Testis (tissue), 2 donors: ENCODE measurements at regions not wholly inside any gene's neighbourhood (a gene's known extent, or its start where the extent isn't known, plus 50 kb on each side); places are given as distances from the start of the nearest gene placed in this dataset.
A peak's percentile ranks its signal among the peaks of the same experiment; 100 is the strongest.

ENCODE experiments used
- DNase-seq: peaks from one replicate; pipeline ENCODE4 v3.0.0-alpha.2; 2019
- H3K27ac ChIP-seq, 2 donors: fragments of 200-600 bp; sonication (generic); one replicate each; pipeline ENCODE4 v1.5.1; 2019
- H3K27me3 ChIP-seq: fragments of 200-600 bp; sonication (generic); one replicate; pipeline ENCODE4 v1.5.1; 2019
- H3K36me3 ChIP-seq: fragments of 200-600 bp; sonication (generic); one replicate; pipeline ENCODE4 v1.5.1; 2017; ENCODE audit warnings: low read depth; ENCODE audit errors: missing control alignments
- H3K4me1 ChIP-seq: fragments of 200-600 bp; sonication (generic); one replicate; pipeline ENCODE4 v1.5.1; 2019
- H3K4me3 ChIP-seq, 2 donors: fragments of 200-600 bp; sonication (generic); one replicate each; pipeline ENCODE4 v1.5.1; 2017 to 2019
- H3K9me3 ChIP-seq: fragments of 200-600 bp; sonication (generic); one replicate; pipeline ENCODE4 v1.5.1; 2017
- CTCF ChIP-seq, 3 experiments: fragments of 450-650 bp in 2 of 3; fragments of 200-600 bp in 1 of 3; sonication (generic) in 1 of 3; IDR thresholded peaks; one replicate each; pipeline ENCODE4 v1.5.1; 2016 to 2019; ENCODE audit warnings: antibody characterized with exemption in 3 of 3, mild to moderate bottlenecking in 2 of 3, moderate library complexity in 1 of 3
- POLR2A ChIP-seq: fragments of 450-650 bp; IDR thresholded peaks from one replicate; pipeline ENCODE4 v1.6.1; 2017; ENCODE audit warnings: antibody characterized with exemption, mild to moderate bottlenecking, moderate library complexity
- WGBS, 2 donors: methylation state at CpG; one replicate each; pipeline ENCODE4 v1.1.5; 2018; 5-methylcytosine and 5-hydroxymethylcytosine counted together
- intact Hi-C: fragments of 100-400 bp; cut with DNase I; formaldehyde crosslinking; loops from one replicate; pipeline ENCODE4 v1.15.1; 2023; ENCODE audit warnings: low total_unique reads

- Histone ChIP-seq H3K36me3 (no peaks in the 10 kb centered on the region), H3K27me3 (no peaks in the 10 kb centered on the region), H3K4me3 (no peak overlapping the region), H3K4me1 (no peaks in the 10 kb centered on the region), H3K27ac (no peak overlapping the region), H3K9me3 (no peaks in the 10 kb centered on the region)
- TF ChIP-seq CTCF (IDR thresholded peaks at IDR 0.05) (no peak), POLR2A (no peak)
- DNase-seq: no peak
- 86 to 91% methylated on average over 7 of the region's 7 CpGs for WGBS, 2 donors
- intact Hi-C loops: no loop called here
Measured at GRCh38 chr7:66517212-66517909, 111.3 kb upstream of the KCTD7 start.

GRCh38 chr7:66518151-66518691 is 110.5 kb upstream of the KCTD7 start:
- TF ChIP-seq POLR2A: no peak
- TF ChIP-seq CTCF (IDR thresholded peaks at IDR 0.05): no peak
- no peak for DNase-seq
- H3K27ac ChIP-seq: no peak overlapping the region
- intact Hi-C loops: no loop called here
- H3K9me3 ChIP-seq: no peaks in the 10 kb centered on the region
- WGBS, 2 donors: 74 to 81% methylated on average over 14 of the region's 14 CpGs
- H3K4me1 ChIP-seq: no peaks in the 10 kb centered on the region
- no peaks in the 10 kb centered on the region for H3K27me3 ChIP-seq
- no peak overlapping the region for H3K4me3 ChIP-seq
- no peaks in the 10 kb centered on the region for H3K36me3 ChIP-seq

GRCh38 chr7:66521675-66522074 is 107.0 kb upstream of the KCTD7 start:
- TF ChIP-seq CTCF (IDR thresholded peaks at IDR 0.05) (no peak), POLR2A (no peak)
- Histone ChIP-seq H3K4me1 (no peaks in the 10 kb centered on the region), H3K27me3 (no peaks in the 10 kb centered on the region), H3K9me3 (no peaks in the 10 kb centered on the region), H3K36me3 (no peaks in the 10 kb centered on the region), H3K4me3 (no peak overlapping the region), H3K27ac (no peak overlapping the region)
- no peak for DNase-seq
- intact Hi-C loops: no loop called here
- WGBS, 2 donors: 94 to 95% methylated on average over 4 of the region's 4 CpGs

GRCh38 chr7:66522518-66522917 is 106.2 kb upstream of the KCTD7 start:
- TF ChIP-seq CTCF (IDR thresholded peaks at IDR 0.05): no peak
- TF ChIP-seq POLR2A: no peak
- H3K9me3 ChIP-seq: no peaks in the 10 kb centered on the region
- WGBS, 2 donors: 66% methylated on average over 3 of the region's 3 CpGs; no CpG with 5 or more reads in 1 of the 2 donors
- peak; percentile 50 for DNase-seq
- intact Hi-C loops: no loop called here
- H3K27ac ChIP-seq: no peak overlapping the region
- no peak overlapping the region for H3K4me3 ChIP-seq
- H3K4me1 ChIP-seq: no peaks in the 10 kb centered on the region
- no peaks in the 10 kb centered on the region for H3K27me3 ChIP-seq
- no peaks in the 10 kb centered on the region for H3K36me3 ChIP-seq

- no peak for DNase-seq
- Histone ChIP-seq H3K4me1 (no peaks in the 10 kb centered on the region), H3K27me3 (no peaks in the 10 kb centered on the region), H3K4me3 (no peak overlapping the region), H3K27ac (no peak overlapping the region), H3K9me3 (no peaks in the 10 kb centered on the region), H3K36me3 (no peaks in the 10 kb centered on the region)
- 77 to 80% methylated on average over 6 of the region's 6 CpGs for WGBS, 2 donors
- no peak for TF ChIP-seq CTCF (IDR thresholded peaks at IDR 0.05)
- no peak for TF ChIP-seq POLR2A
- intact Hi-C loops: no loop called here
Measured at GRCh38 chr7:66523409-66523808, 105.3 kb upstream of the KCTD7 start.
